Neural cell (in vitro differentiated cells): ENCODE measurements at regions not wholly inside any gene's neighbourhood (a gene's known extent, or its start where the extent isn't known, plus 50 kb on each side); places are given as distances from the start of the nearest gene placed in this dataset.

Experiments
- H2AFZ ChIP-seq: fragments of 200-600, 300-800 bp; sonication (generic), shearing (Covaris generic); 2 replicates; pipeline ENCODE4 v1.6.0; 2014; ENCODE audit warnings: low read depth, mild to moderate bottlenecking, antibody characterized with exemption, low read length, moderate library complexity
- H3F3A ChIP-seq: fragments of 200-600 bp; shearing (Covaris generic); 2 replicates; pipeline ENCODE4 v1.6.1; 2016; ENCODE audit warnings: mild to moderate bottlenecking, moderate library complexity, mixed read lengths, antibody characterized with exemption, low read length; ENCODE audit not compliant: insufficient read depth, poor library complexity, severe bottlenecking
- H3K27ac ChIP-seq: fragments of 200-600, 300-800 bp; sonication (generic), shearing (Covaris generic); 2 replicates; pipeline ENCODE4 v1.5.1; 2014; ENCODE audit warnings: mild to moderate bottlenecking, low read length, moderate library complexity
- H3K27me3 ChIP-seq: fragments of 300-800, 200-600 bp; sonication (generic), shearing (Covaris generic); 2 replicates; pipeline ENCODE4 v1.6.0; 2014; ENCODE audit warnings: mild to moderate bottlenecking, low read depth, low read length, moderate library complexity; ENCODE audit not compliant: insufficient read depth
- H3K36me3 ChIP-seq: fragments of 300-800, 200-600 bp; sonication (generic), shearing (Covaris generic); 2 replicates; pipeline ENCODE4 v1.5.1; 2014; ENCODE audit warnings: mild to moderate bottlenecking, antibody characterized with exemption, low read length, moderate library complexity; ENCODE audit not compliant: insufficient read depth
- H3K4me2 ChIP-seq: fragments of 300-800, 200-600 bp; sonication (generic), shearing (Covaris generic); 2 replicates; pipeline ENCODE4 v1.6.0; 2014; ENCODE audit warnings: mild to moderate bottlenecking, low read length
- H3K4me3 ChIP-seq: fragments of 300-800, 200-600 bp; sonication (generic), shearing (Covaris generic); 2 replicates; pipeline ENCODE4 v1.5.1; 2014; ENCODE audit warnings: mild to moderate bottlenecking, low read length, moderate library complexity
- H3K79me2 ChIP-seq: fragments of 200-600 bp; shearing (Covaris generic); replicated peaks from 2 replicates; pipeline ENCODE4 v1.6.0; 2014; ENCODE audit warnings: mild to moderate bottlenecking, low read length, moderate library complexity; ENCODE audit not compliant: insufficient read depth
- H3K9ac ChIP-seq: fragments of 300-800, 200-600 bp; sonication (generic), shearing (Covaris generic); 2 replicates; pipeline ENCODE4 v1.6.1; 2016; ENCODE audit warnings: mild to moderate bottlenecking, low read length, mixed read lengths
- H3K9me2 ChIP-seq: fragments of 200-600 bp; shearing (Covaris generic); 2 replicates; pipeline ENCODE4 v1.6.1; 2016; ENCODE audit warnings: mild to moderate bottlenecking, low read length, mixed read lengths; ENCODE audit not compliant: insufficient read depth
- H3K9me3 ChIP-seq: fragments of 200-600, 300-800 bp; sonication (generic), shearing (Covaris generic); 2 replicates; pipeline ENCODE4 v1.6.1; 2016; ENCODE audit warnings: mild to moderate bottlenecking, mixed run types, low read length, moderate library complexity, mixed read lengths
- H4K20me1 ChIP-seq: fragments of 200-600 bp; shearing (Covaris generic); 2 replicates; pipeline ENCODE4 v1.6.1; 2016; ENCODE audit warnings: mild to moderate bottlenecking, mixed run types; ENCODE audit not compliant: insufficient read depth
- EP300 ChIP-seq: fragments of 450-650 bp; conservative IDR thresholded peaks from 2 replicates; pipeline ENCODE4 v1.6.1; 2014; ENCODE audit warnings: antibody characterized with exemption, mild to moderate bottlenecking, moderate library complexity; ENCODE audit not compliant: poor library complexity, severe bottlenecking
- EZH2 ChIP-seq: fragments of 200-600, 300-800 bp; shearing (Covaris generic), sonication (generic); IDR thresholded peaks from 2 replicates; pipeline ENCODE4 v1.6.1; 2014; ENCODE audit warnings: antibody characterized with exemption, low read length, borderline replicate concordance, mild to moderate bottlenecking; ENCODE audit not compliant: insufficient read depth, poor library complexity, severe bottlenecking
- MXI1 ChIP-seq: fragments of 450-650 bp; conservative IDR thresholded peaks from 2 replicates; pipeline ENCODE4 v1.6.1; 2014; ENCODE audit warnings: antibody characterized with exemption, mild to moderate bottlenecking; ENCODE audit not compliant: poor library complexity, severe bottlenecking
- POLR2AphosphoS5 ChIP-seq: IDR thresholded peaks from 2 replicates; pipeline ENCODE4 v1.6.1; 2012
- RAD21 ChIP-seq: fragments of 450-650 bp; conservative IDR thresholded peaks from 2 replicates; pipeline ENCODE4 v1.6.1; 2014; ENCODE audit warnings: antibody characterized with exemption, mild to moderate bottlenecking, moderate library complexity
- SMC3 ChIP-seq: fragments of 450-650 bp; conservative IDR thresholded peaks from 2 replicates; pipeline ENCODE4 v1.6.1; 2014; ENCODE audit warnings: antibody characterized with exemption, mild to moderate bottlenecking, moderate library complexity; ENCODE audit not compliant: poor library complexity
- TAF1 ChIP-seq: IDR thresholded peaks from 2 replicates; pipeline ENCODE4 v1.6.1; 2012; ENCODE audit warnings: low read depth
- TF ChIP-seq, protein P1 (sequence below): IDR thresholded peaks from 2 replicates; pipeline ENCODE4 v1.6.1; 2012; ENCODE audit warnings: borderline replicate concordance
- TF ChIP-seq, protein P2 (sequence below): fragments of 450-650 bp; IDR thresholded peaks from 2 replicates; pipeline ENCODE4 v1.5.1; 2014; ENCODE audit warnings: antibody characterized with exemption, mild to moderate bottlenecking, moderate library complexity; ENCODE audit not compliant: poor library complexity, severe bottlenecking

DNA sequence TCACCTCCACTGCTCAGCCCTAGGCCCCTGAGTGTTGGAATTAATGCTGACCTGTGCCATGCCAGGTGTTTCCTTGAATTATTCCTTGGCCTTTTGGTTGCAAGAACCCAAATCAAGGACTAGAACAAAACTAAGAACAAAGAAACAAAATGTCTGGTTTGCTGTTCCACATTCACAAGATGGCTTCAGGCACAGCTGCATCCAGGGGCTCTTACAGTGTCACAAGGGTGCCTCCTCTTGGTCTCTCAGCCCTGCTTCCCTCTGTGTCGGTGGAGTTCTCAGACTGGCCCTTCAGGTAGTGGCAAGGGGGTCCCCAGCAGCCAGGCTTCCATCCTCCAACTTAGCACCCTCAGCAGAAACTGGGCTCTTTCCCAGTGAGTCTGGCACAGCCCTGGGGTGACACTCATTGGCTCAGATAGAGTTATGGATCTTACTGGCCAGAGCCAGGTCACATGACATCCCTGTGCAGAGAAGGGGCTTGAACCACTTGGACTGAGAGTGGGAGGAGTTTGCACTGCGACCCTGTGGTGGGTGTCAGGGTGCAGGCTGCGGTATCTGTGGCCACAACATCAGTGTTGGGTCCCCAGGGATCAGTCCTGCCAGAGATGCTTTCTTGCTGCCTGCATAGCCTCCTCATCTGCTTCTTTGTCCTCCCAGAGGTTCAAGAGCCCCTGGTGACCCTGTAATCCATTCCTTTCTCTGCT lies 427.7 kb upstream of the SULF2 start:
- no peaks in the 10 kb centered on the region for H3F3A ChIP-seq
- H2AFZ ChIP-seq: no peak overlapping the region
- H3K9ac ChIP-seq: no peak overlapping the region
- no peak overlapping the region for H3K4me3 ChIP-seq
- H3K36me3 ChIP-seq: no peaks in the 10 kb centered on the region
- H4K20me1 ChIP-seq: no peaks in the 10 kb centered on the region
- H3K79me2 ChIP-seq: no peaks in the 10 kb centered on the region
- no peak overlapping the region for H3K4me2 ChIP-seq
- no peaks in the 10 kb centered on the region for H3K9me2 ChIP-seq
- no peak overlapping the region for H3K27ac ChIP-seq
- H3K9me3 ChIP-seq: no peaks in the 10 kb centered on the region
- H3K27me3 ChIP-seq: no peaks in the 10 kb centered on the region
- TF ChIP-seq RAD21: no peak
- TF ChIP-seq POLR2AphosphoS5: no peak
- TF ChIP-seq TAF1: no peak
- TF ChIP-seq MXI1: no peak
- TF ChIP-seq EP300: no peak
- TF ChIP-seq, protein P1, sequence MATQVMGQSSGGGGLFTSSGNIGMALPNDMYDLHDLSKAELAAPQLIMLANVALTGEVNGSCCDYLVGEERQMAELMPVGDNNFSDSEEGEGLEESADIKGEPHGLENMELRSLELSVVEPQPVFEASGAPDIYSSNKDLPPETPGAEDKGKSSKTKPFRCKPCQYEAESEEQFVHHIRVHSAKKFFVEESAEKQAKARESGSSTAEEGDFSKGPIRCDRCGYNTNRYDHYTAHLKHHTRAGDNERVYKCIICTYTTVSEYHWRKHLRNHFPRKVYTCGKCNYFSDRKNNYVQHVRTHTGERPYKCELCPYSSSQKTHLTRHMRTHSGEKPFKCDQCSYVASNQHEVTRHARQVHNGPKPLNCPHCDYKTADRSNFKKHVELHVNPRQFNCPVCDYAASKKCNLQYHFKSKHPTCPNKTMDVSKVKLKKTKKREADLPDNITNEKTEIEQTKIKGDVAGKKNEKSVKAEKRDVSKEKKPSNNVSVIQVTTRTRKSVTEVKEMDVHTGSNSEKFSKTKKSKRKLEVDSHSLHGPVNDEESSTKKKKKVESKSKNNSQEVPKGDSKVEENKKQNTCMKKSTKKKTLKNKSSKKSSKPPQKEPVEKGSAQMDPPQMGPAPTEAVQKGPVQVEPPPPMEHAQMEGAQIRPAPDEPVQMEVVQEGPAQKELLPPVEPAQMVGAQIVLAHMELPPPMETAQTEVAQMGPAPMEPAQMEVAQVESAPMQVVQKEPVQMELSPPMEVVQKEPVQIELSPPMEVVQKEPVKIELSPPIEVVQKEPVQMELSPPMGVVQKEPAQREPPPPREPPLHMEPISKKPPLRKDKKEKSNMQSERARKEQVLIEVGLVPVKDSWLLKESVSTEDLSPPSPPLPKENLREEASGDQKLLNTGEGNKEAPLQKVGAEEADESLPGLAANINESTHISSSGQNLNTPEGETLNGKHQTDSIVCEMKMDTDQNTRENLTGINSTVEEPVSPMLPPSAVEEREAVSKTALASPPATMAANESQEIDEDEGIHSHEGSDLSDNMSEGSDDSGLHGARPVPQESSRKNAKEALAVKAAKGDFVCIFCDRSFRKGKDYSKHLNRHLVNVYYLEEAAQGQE: no peak
- TF ChIP-seq SMC3: no peak

DNA sequence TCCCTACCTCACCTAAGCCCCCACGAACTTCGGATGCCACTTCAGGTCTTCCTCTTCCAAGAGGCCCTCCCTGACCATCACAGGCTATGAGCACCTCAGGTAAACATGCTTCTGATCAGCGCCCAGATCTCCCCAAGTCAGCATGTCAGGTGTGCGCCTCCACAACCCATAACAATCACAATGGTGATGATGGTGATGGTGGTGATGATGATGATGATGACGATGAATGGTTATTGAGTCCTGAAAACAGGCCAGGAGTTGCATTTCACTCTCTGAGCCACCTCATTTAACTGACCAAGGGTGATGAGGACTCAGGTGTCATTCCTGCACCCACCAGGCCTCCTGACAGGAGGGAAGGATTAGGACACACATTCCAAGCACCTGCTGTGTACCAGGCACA lies 426.6 kb upstream of the SULF2 start:
- Histone ChIP-seq H4K20me1 (no peaks in the 10 kb centered on the region), H3K9me2 (no peaks in the 10 kb centered on the region), H3F3A (no peaks in the 10 kb centered on the region), H3K4me3 (no peak overlapping the region), H3K27me3 (no peaks in the 10 kb centered on the region), H3K79me2 (no peaks in the 10 kb centered on the region), H3K36me3 (no peaks in the 10 kb centered on the region), H3K9me3 (no peaks in the 10 kb centered on the region), H2AFZ (no peak overlapping the region), H3K4me2 (no peak overlapping the region), H3K27ac (no peak overlapping the region), H3K9ac (no peak overlapping the region)
- TF ChIP-seq MXI1 (no peak), SMC3 (no peak), EP300 (no peak), POLR2AphosphoS5 (no peak), RAD21 (no peak), TAF1 (no peak), EZH2 (no peak)
- TF ChIP-seq, protein P1: no peak
- TF ChIP-seq, protein P2, sequence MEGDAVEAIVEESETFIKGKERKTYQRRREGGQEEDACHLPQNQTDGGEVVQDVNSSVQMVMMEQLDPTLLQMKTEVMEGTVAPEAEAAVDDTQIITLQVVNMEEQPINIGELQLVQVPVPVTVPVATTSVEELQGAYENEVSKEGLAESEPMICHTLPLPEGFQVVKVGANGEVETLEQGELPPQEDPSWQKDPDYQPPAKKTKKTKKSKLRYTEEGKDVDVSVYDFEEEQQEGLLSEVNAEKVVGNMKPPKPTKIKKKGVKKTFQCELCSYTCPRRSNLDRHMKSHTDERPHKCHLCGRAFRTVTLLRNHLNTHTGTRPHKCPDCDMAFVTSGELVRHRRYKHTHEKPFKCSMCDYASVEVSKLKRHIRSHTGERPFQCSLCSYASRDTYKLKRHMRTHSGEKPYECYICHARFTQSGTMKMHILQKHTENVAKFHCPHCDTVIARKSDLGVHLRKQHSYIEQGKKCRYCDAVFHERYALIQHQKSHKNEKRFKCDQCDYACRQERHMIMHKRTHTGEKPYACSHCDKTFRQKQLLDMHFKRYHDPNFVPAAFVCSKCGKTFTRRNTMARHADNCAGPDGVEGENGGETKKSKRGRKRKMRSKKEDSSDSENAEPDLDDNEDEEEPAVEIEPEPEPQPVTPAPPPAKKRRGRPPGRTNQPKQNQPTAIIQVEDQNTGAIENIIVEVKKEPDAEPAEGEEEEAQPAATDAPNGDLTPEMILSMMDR: no peak
